ENCODE measurements at regions not wholly inside any gene's neighbourhood (a gene's known extent, or its start where the extent isn't known, plus 50 kb on each side); places are given as distances from the start of the nearest gene placed in this dataset.

DNA sequence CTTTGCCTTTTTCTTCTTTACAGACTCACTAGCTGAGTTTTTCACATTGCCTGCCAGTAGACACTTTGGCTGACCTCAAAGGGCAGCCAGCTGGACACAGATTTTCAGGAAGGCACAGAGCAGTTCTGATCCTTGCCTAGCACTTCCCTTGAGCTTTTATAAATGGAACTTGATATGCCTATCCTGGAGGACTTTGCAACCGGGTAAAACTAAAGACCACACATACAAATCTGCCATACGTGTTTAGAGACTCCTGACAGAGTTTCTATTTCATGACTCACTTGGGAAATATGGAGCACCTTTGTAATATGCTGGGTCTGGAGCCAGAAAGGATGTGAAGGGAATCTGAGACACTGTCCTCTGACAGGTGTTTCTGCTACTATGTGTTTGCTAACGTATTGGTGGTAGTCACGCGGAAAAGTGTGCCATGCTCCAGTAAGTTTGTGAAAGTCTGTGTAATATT, 56.7 kb upstream of the RASSF6 start:
- TF ChIP-seq, protein P1, sequence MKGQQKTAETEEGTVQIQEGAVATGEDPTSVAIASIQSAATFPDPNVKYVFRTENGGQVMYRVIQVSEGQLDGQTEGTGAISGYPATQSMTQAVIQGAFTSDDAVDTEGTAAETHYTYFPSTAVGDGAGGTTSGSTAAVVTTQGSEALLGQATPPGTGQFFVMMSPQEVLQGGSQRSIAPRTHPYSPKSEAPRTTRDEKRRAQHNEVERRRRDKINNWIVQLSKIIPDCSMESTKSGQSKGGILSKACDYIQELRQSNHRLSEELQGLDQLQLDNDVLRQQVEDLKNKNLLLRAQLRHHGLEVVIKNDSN (IDR thresholded peaks at IDR 0.05): 0 out of 2 replicates have a peak, but pooled peaks have one; percentile 15
- TF ChIP-seq CREB1 (IDR thresholded peaks at IDR 0.05; ENCODE audit: low read depth) (peak; percentile 70), TCF12 (IDR thresholded peaks at IDR 0.05; ENCODE audit: low read depth) (peak; percentile 100), EP300 (IDR thresholded peaks at IDR 0.05; ENCODE audit: borderline replicate concordance) (peak; percentile 100), NFIC (IDR thresholded peaks at IDR 0.05) (peak; percentile 100), ZBTB7A (IDR thresholded peaks at IDR 0.05; ENCODE audit: low read depth) (no peak), CEBPB (IDR thresholded peaks at IDR 0.05) (peak; percentile 83), FOXM1 (IDR thresholded peaks at IDR 0.05; ENCODE audit: borderline replicate concordance, low read depth) (peak; percentile 100), RAD21 (IDR thresholded peaks at IDR 0.05; ENCODE audit: low read depth) (peak; percentile 25), TAF1 (IDR thresholded peaks at IDR 0.05; ENCODE audit: low read depth) (peak; percentile 42; the same call in 1 of the 2 replicates), REST (IDR thresholded peaks at IDR 0.05; ENCODE audit: low read depth) (peak; percentile 21; the same call in 1 of the 2 replicates), EGR1 (IDR thresholded peaks at IDR 0.05) (no peak), YY1 (IDR thresholded peaks at IDR 0.05; ENCODE audit: low read depth) (no peak), MAX (IDR thresholded peaks at IDR 0.05) (peak; percentile 70; the same call in 1 of the 2 replicates), TEAD4 (IDR thresholded peaks at IDR 0.05) (peak; percentile 99)

DNA sequence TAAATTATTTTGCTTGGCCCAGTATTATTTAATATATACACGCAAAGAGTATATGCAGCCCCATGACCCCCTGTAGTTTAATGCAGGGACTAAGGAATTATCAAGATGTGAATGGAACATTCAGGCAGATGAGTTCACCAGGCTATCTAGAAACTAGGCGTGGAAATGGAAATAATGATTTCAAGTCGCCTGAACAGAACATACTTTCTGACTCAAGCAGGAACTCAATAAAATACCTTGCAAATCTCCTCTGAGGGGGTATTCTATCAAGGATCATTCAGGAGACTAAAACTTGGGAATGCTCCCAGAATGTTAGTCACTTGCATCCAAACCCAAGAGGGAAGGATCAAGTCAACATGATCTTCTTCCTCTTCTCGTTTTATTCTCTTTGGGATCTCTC, 59.6 kb upstream of the RASSF6 start:
- TF ChIP-seq TCF12 (IDR thresholded peaks at IDR 0.05; ENCODE audit: low read depth) (no peak), CREB1 (IDR thresholded peaks at IDR 0.05; ENCODE audit: low read depth) (no peak), REST (IDR thresholded peaks at IDR 0.05; ENCODE audit: low read depth) (no peak), NFIC (IDR thresholded peaks at IDR 0.05) (peak; percentile 9; the same call in 1 of the 2 replicates), FOXM1 (IDR thresholded peaks at IDR 0.05; ENCODE audit: borderline replicate concordance, low read depth) (0 out of 2 replicates have a peak, but pooled peaks have one; percentile 24), EGR1 (IDR thresholded peaks at IDR 0.05) (no peak)

DNA sequence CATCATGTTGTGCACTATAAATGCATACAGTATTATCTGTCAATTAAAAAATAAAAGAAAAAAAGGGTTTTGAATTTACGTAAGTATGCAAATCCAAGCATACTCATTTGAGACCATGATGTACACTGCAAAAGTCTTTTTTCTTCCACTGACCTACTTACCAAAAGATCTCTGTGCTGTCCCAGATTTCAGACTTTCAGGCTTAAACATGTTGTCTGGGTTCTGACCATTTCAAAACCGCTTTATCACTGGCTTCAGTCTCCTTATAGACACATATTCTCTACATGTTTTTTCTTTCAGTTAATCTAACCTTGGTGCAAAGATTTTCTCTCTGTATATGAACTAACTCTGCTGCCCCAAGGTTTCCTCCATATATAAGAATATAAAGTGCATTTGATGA, 58.6 kb upstream of the CXCL8 start:
- TF ChIP-seq FOXM1 (IDR thresholded peaks at IDR 0.05; ENCODE audit: borderline replicate concordance, low read depth) (no peak), REST (IDR thresholded peaks at IDR 0.05; ENCODE audit: low read depth) (no peak)

- no peak for TF ChIP-seq EP300 (IDR thresholded peaks at IDR 0.05; ENCODE audit: borderline replicate concordance)
- no peak for TF ChIP-seq NFIC (IDR thresholded peaks at IDR 0.05)
- TF ChIP-seq RAD21 (IDR thresholded peaks at IDR 0.05; ENCODE audit: low read depth): no peak
- TF ChIP-seq TAF1 (IDR thresholded peaks at IDR 0.05; ENCODE audit: low read depth): no peak
- TF ChIP-seq TCF12 (IDR thresholded peaks at IDR 0.05; ENCODE audit: low read depth): no peak
- no peak for TF ChIP-seq REST (IDR thresholded peaks at IDR 0.05; ENCODE audit: low read depth)
- no peak for TF ChIP-seq TEAD4 (IDR thresholded peaks at IDR 0.05)
- TF ChIP-seq MAX (IDR thresholded peaks at IDR 0.05): no peak
- no peak for TF ChIP-seq FOXM1 (IDR thresholded peaks at IDR 0.05; ENCODE audit: borderline replicate concordance, low read depth)
- TF ChIP-seq, protein P1 (IDR thresholded peaks at IDR 0.05): no peak
- no peak for TF ChIP-seq CEBPB (IDR thresholded peaks at IDR 0.05)
- no peak for TF ChIP-seq EGR1 (IDR thresholded peaks at IDR 0.05)
- no peak for TF ChIP-seq ZBTB7A (IDR thresholded peaks at IDR 0.05; ENCODE audit: low read depth)
- TF ChIP-seq CREB1 (IDR thresholded peaks at IDR 0.05; ENCODE audit: low read depth): no peak
- TF ChIP-seq YY1 (IDR thresholded peaks at IDR 0.05; ENCODE audit: low read depth): no peak
Measured at GRCh38 chr4:73682508-73682907, 57.9 kb upstream of the CXCL8 start.

Measured in Ishikawa (cell line).